ENCODE measurements at regions not wholly inside any gene's neighbourhood (a gene's known extent, or its start where the extent isn't known, plus 50 kb on each side); places are given as distances from the start of the nearest gene placed in this dataset.

GRCh38 chr3:127385540-127385870 lies 97.7 kb upstream of the PRR20G start:
- TF ChIP-seq, protein P1, sequence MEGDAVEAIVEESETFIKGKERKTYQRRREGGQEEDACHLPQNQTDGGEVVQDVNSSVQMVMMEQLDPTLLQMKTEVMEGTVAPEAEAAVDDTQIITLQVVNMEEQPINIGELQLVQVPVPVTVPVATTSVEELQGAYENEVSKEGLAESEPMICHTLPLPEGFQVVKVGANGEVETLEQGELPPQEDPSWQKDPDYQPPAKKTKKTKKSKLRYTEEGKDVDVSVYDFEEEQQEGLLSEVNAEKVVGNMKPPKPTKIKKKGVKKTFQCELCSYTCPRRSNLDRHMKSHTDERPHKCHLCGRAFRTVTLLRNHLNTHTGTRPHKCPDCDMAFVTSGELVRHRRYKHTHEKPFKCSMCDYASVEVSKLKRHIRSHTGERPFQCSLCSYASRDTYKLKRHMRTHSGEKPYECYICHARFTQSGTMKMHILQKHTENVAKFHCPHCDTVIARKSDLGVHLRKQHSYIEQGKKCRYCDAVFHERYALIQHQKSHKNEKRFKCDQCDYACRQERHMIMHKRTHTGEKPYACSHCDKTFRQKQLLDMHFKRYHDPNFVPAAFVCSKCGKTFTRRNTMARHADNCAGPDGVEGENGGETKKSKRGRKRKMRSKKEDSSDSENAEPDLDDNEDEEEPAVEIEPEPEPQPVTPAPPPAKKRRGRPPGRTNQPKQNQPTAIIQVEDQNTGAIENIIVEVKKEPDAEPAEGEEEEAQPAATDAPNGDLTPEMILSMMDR (IDR thresholded peaks at IDR 0.05): no peak
- TF ChIP-seq EZH2phosphoT487 (IDR thresholded peaks at IDR 0.05): no peak
